GM23338 (cell line): ENCODE measurements at regions not wholly inside any gene's neighbourhood (a gene's known extent, or its start where the extent isn't known, plus 50 kb on each side); places are given as distances from the start of the nearest gene placed in this dataset.
"Not testable (repeated sequence)": the region's sequence is repeated elsewhere in the genome, so short reads cannot be mapped to it uniquely, and the experiment has no call there.

ENCODE experiments used
- ATAC-seq: fragments of 200-7000 bp; cut with Tn5 transposase; 3 replicates; pipeline ENCODE4 v1.9.1; 2020
- DNase-seq: peaks from one replicate; pipeline ENCODE4 v3.0.0-alpha.2; 2015; ENCODE audit warnings: low spot score
- H2AFZ ChIP-seq: fragments of 200-600 bp; sonication (generic); 2 replicates; pipeline ENCODE4 v1.8.0; 2016; ENCODE audit warnings: antibody characterized with exemption, mild to moderate bottlenecking, moderate library complexity
- H3F3A ChIP-seq: fragments of 200-600 bp; sonication (generic); replicated peaks from 2 replicates; pipeline ENCODE4 v1.8.0; 2017; ENCODE audit warnings: antibody characterized with exemption, mixed run types, low read depth
- H3K27ac ChIP-seq: fragments of 200-600 bp; sonication (generic); 2 replicates; pipeline ENCODE4 v1.6.1; 2016; ENCODE audit warnings: low read depth
- H3K27me3 ChIP-seq: fragments of 200-600 bp; sonication (generic); 2 replicates; pipeline ENCODE4 v1.8.0; 2016; ENCODE audit warnings: mild to moderate bottlenecking, mixed run types, moderate library complexity; ENCODE audit not compliant: insufficient read depth
- H3K36me3 ChIP-seq: fragments of 200-600 bp; sonication (generic); 2 replicates; pipeline ENCODE4 v1.8.0; 2016; ENCODE audit warnings: mild to moderate bottlenecking; ENCODE audit not compliant: insufficient read depth
- H3K4me1 ChIP-seq: fragments of 200-600 bp; sonication (generic); 2 replicates; pipeline ENCODE4 v1.8.0; 2016; ENCODE audit warnings: mild to moderate bottlenecking, moderate library complexity; ENCODE audit not compliant: insufficient read depth
- H3K4me2 ChIP-seq: fragments of 200-600 bp; sonication (generic); 2 replicates; pipeline ENCODE4 v1.7.1; 2017; ENCODE audit warnings: mixed run types
- H3K4me3 ChIP-seq: fragments of 200-600 bp; sonication (generic); 2 replicates; pipeline ENCODE4 v1.6.1; 2016; ENCODE audit warnings: mixed run types
- H3K79me2 ChIP-seq: fragments of 200-600 bp; sonication (generic); replicated peaks from 2 replicates; pipeline ENCODE4 v1.8.0; 2017; ENCODE audit warnings: mild to moderate bottlenecking; ENCODE audit not compliant: insufficient read depth
- H3K9me2 ChIP-seq: fragments of 200-600 bp; sonication (generic); 2 replicates; pipeline ENCODE4 v1.8.0; 2017; ENCODE audit not compliant: insufficient read depth
- H4K20me1 ChIP-seq: fragments of 200-600 bp; sonication (generic); replicated peaks from 2 replicates; pipeline ENCODE4 v1.8.0; 2017; ENCODE audit warnings: mild to moderate bottlenecking; ENCODE audit not compliant: insufficient read depth
- H3K27ac Mint-ChIP-seq: 2 replicates; pipeline ENCODE4 v1.8.0; 2020; ENCODE audit warnings: inconsistent platforms, mild to moderate bottlenecking, moderate library complexity, mixed read lengths
- H3K27me3 Mint-ChIP-seq: 3 replicates; pipeline ENCODE4 v1.8.0; 2022; ENCODE audit warnings: low read depth, mild to moderate bottlenecking, moderate library complexity, mixed read lengths, inconsistent platforms; ENCODE audit not compliant: insufficient read depth, poor library complexity
- H3K36me3 Mint-ChIP-seq: 3 replicates; pipeline ENCODE4 v1.8.0; 2021; ENCODE audit warnings: low read depth, mild to moderate bottlenecking, inconsistent platforms, moderate library complexity, mixed read lengths
- H3K4me1 Mint-ChIP-seq: 3 replicates; pipeline ENCODE4 v1.8.0; 2020; ENCODE audit warnings: mild to moderate bottlenecking, inconsistent platforms, mixed read lengths
- H3K4me3 Mint-ChIP-seq: 3 replicates; pipeline ENCODE4 v1.8.0; 2021; ENCODE audit warnings: moderate library complexity, mild to moderate bottlenecking, inconsistent platforms, mixed read lengths
- H3K9me3 Mint-ChIP-seq: 3 replicates; pipeline ENCODE4 v1.8.0; 2020; ENCODE audit warnings: moderate library complexity, mild to moderate bottlenecking, inconsistent platforms, mixed read lengths
- EZH2 ChIP-seq: fragments of 200-600 bp; sonication (generic); IDR thresholded peaks from one replicate; pipeline ENCODE4 v1.8.0; 2017; ENCODE audit warnings: antibody characterized with exemption, mild to moderate bottlenecking, low read depth; ENCODE audit not compliant: unreplicated experiment
- NANOG ChIP-seq: IDR thresholded peaks from 2 replicates; pipeline ENCODE4 v1.6.1; 2016; ENCODE audit warnings: antibody characterized with exemption, borderline replicate concordance
- STAT1 ChIP-seq: IDR thresholded peaks from one replicate; pipeline ENCODE4 v1.6.1; 2016; ENCODE audit warnings: antibody characterized with exemption; ENCODE audit not compliant: unreplicated experiment
- ZNF114 ChIP-seq: fragments of 250-450 bp; sonication (Bioruptor Pico); IDR thresholded peaks from 2 replicates; pipeline ENCODE4 v1.5.0; 2020; ENCODE audit warnings: mild to moderate bottlenecking, moderate library complexity
- TF ChIP-seq, protein P1 (sequence below): fragments of 250-450 bp; sonication (Bioruptor Pico); IDR thresholded peaks from 2 replicates; pipeline ENCODE4 v1.5.0; 2020; ENCODE audit warnings: mild to moderate bottlenecking, moderate library complexity
- TF ChIP-seq, protein P2 (sequence below): IDR thresholded peaks from one replicate; pipeline ENCODE4 v1.6.1; 2018; ENCODE audit warnings: antibody characterized with exemption; ENCODE audit not compliant: unreplicated experiment

- TF ChIP-seq, protein P1, sequence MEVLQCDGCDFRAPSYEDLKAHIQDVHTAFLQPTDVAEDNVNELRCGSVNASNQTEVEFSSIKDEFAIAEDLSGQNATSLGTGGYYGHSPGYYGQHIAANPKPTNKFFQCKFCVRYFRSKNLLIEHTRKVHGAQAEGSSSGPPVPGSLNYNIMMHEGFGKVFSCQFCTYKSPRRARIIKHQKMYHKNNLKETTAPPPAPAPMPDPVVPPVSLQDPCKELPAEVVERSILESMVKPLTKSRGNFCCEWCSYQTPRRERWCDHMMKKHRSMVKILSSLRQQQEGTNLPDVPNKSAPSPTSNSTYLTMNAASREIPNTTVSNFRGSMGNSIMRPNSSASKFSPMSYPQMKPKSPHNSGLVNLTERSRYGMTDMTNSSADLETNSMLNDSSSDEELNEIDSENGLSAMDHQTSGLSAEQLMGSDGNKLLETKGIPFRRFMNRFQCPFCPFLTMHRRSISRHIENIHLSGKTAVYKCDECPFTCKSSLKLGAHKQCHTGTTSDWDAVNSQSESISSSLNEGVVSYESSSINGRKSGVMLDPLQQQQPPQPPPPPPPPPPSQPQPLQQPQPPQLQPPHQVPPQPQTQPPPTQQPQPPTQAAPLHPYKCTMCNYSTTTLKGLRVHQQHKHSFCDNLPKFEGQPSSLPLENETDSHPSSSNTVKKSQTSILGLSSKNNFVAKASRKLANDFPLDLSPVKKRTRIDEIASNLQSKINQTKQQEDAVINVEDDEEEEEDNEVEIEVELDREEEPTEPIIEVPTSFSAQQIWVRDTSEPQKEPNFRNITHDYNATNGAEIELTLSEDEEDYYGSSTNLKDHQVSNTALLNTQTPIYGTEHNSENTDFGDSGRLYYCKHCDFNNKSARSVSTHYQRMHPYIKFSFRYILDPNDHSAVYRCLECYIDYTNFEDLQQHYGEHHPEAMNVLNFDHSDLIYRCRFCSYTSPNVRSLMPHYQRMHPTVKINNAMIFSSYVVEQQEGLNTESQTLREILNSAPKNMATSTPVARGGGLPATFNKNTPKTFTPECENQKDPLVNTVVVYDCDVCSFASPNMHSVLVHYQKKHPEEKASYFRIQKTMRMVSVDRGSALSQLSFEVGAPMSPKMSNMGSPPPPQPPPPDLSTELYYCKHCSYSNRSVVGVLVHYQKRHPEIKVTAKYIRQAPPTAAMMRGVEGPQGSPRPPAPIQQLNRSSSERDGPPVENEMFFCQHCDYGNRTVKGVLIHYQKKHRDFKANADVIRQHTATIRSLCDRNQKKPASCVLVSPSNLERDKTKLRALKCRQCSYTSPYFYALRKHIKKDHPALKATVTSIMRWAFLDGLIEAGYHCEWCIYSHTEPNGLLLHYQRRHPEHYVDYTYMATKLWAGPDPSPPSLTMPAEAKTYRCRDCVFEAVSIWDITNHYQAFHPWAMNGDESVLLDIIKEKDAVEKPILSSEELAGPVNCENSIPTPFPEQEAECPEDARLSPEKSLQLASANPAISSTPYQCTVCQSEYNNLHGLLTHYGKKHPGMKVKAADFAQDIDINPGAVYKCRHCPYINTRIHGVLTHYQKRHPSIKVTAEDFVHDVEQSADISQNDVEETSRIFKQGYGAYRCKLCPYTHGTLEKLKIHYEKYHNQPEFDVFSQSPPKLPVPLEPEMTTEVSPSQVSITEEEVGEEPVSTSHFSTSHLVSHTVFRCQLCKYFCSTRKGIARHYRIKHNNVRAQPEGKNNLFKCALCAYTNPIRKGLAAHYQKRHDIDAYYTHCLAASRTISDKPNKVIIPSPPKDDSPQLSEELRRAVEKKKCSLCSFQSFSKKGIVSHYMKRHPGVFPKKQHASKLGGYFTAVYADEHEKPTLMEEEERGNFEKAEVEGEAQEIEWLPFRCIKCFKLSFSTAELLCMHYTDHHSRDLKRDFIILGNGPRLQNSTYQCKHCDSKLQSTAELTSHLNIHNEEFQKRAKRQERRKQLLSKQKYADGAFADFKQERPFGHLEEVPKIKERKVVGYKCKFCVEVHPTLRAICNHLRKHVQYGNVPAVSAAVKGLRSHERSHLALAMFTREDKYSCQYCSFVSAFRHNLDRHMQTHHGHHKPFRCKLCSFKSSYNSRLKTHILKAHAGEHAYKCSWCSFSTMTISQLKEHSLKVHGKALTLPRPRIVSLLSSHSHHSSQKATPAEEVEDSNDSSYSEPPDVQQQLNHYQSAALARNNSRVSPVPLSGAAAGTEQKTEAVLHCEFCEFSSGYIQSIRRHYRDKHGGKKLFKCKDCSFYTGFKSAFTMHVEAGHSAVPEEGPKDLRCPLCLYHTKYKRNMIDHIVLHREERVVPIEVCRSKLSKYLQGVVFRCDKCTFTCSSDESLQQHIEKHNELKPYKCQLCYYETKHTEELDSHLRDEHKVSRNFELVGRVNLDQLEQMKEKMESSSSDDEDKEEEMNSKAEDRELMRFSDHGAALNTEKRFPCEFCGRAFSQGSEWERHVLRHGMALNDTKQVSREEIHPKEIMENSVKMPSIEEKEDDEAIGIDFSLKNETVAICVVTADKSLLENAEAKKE (CRISPR knock-in tag), result no peak
- no peak for TF ChIP-seq STAT1
- no peak for TF ChIP-seq EZH2
- TF ChIP-seq, protein P2, sequence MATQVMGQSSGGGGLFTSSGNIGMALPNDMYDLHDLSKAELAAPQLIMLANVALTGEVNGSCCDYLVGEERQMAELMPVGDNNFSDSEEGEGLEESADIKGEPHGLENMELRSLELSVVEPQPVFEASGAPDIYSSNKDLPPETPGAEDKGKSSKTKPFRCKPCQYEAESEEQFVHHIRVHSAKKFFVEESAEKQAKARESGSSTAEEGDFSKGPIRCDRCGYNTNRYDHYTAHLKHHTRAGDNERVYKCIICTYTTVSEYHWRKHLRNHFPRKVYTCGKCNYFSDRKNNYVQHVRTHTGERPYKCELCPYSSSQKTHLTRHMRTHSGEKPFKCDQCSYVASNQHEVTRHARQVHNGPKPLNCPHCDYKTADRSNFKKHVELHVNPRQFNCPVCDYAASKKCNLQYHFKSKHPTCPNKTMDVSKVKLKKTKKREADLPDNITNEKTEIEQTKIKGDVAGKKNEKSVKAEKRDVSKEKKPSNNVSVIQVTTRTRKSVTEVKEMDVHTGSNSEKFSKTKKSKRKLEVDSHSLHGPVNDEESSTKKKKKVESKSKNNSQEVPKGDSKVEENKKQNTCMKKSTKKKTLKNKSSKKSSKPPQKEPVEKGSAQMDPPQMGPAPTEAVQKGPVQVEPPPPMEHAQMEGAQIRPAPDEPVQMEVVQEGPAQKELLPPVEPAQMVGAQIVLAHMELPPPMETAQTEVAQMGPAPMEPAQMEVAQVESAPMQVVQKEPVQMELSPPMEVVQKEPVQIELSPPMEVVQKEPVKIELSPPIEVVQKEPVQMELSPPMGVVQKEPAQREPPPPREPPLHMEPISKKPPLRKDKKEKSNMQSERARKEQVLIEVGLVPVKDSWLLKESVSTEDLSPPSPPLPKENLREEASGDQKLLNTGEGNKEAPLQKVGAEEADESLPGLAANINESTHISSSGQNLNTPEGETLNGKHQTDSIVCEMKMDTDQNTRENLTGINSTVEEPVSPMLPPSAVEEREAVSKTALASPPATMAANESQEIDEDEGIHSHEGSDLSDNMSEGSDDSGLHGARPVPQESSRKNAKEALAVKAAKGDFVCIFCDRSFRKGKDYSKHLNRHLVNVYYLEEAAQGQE, result no peak
- TF ChIP-seq ZNF114 (CRISPR knock-in tag), result no peak
- TF ChIP-seq NANOG, result no peak
Observed at GRCh38 chr2:57050007-57050406, 866.2 kb downstream of the CCDC85A start (continued).

- H3K79me2 ChIP-seq, H3K27me3 Mint-ChIP-seq, ATAC-seq, H3K9me3 Mint-ChIP-seq, DNase-seq, H3K4me3 ChIP-seq, H3K9me2 ChIP-seq, H3K27ac ChIP-seq, H3K4me1 Mint-ChIP-seq, H3K4me2 ChIP-seq, H3K4me1 ChIP-seq, H3K36me3 ChIP-seq, H3F3A ChIP-seq, H3K27me3 ChIP-seq, H3K27ac Mint-ChIP-seq, H2AFZ ChIP-seq, H3K4me3 Mint-ChIP-seq, H3K36me3 Mint-ChIP-seq, H4K20me1 ChIP-seq: not testable (repeated sequence)
Observed at GRCh38 chr2:57066301-57066700, 882.5 kb downstream of the CCDC85A start.
